ENCODE measurements at regions not wholly inside any gene's neighbourhood (a gene's known extent, or its start where the extent isn't known, plus 50 kb on each side); places are given as distances from the start of the nearest gene placed in this dataset.

DNA sequence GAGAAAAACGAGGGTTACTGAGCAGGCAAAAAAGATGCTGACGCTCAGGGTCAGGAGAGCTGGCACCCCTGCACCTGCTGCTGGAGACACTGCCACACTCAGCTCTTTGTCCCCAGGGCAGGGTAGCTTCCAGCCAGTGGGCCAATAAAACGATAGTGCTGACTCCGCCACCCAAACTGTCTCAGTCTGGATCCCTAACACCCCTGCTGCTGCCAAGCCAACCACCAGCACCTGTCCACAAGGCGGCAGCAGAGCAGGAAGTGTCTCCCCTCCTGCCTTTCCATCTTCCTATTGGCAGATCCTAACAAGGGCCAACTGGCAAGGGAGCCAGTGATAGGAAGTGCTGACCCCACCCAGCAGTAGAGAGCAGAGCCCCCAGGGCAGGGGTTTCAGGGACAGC, 531.5 kb upstream of the SALL3 start:
- Histone ChIP-seq H3K36me3 (ENCODE audit: insufficient read depth) (no peaks in the 10 kb centered on the region), H3K4me1 (ENCODE audit: insufficient read depth) (no peaks in the 10 kb centered on the region), H3K4me3 (ENCODE audit: low read depth, low read length) (no peak overlapping the region), H3K27ac (ENCODE audit: low read depth) (no peak overlapping the region)
- WGBS, result 76% methylated on average over 5 of the region's 5 CpGs
- DNase-seq (ENCODE audit: extremely low spot score), result no peak

DNA sequence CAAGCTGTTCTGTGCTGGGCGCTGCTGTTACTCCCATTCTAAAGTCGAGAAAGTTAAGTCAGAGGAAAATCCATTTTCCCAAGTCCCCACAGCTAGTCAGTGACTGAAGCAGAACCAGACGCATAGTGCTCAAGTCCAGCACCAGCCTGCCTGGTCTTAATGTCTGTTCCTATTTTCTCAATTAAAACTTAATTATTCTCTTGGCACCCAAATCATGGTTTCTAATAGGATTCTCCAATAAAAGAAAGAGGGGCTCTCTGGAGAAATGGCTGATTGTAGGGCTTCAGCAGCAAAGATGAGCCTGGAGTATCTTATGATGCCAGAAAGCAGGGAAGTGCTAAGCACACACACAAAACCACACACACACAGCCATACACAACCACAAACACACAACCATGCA, 531.0 kb upstream of the SALL3 start:
- no peak overlapping the region for H3K27ac ChIP-seq (ENCODE audit: low read depth)
- no peak overlapping the region for H3K4me3 ChIP-seq (ENCODE audit: low read depth, low read length)
- WGBS, result 93% methylated on average over 3 of the region's 3 CpGs
- H3K4me1 ChIP-seq (ENCODE audit: insufficient read depth), result no peaks in the 10 kb centered on the region
- H3K36me3 ChIP-seq (ENCODE audit: insufficient read depth), result no peaks in the 10 kb centered on the region
- DNase-seq (ENCODE audit: extremely low spot score), result no peak

DNA sequence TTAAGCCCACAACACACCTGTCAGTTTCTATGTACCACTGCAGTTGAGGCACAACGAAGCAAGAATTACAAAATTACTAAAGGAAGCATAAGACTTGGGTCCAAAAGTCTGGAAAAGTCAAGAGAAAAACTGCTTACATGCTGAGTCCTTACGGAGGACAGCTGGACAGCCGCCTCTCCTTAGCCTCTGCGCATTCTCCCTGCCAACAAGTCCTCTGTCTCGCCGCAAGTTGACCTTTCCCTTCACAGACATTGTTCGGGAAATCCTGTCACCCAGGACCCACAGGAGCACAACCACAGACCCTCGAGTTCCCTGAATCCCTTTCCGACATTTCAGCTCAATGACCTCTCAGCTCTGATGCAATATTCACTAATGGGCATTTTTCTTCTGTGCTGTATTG, 525.4 kb upstream of the SALL3 start:
- H3K27ac ChIP-seq (ENCODE audit: low read depth), result no peak overlapping the region
- no peaks in the 10 kb centered on the region for H3K4me1 ChIP-seq (ENCODE audit: insufficient read depth)
- WGBS, result 76% methylated on average over 9 of the region's 9 CpGs
- DNase-seq (ENCODE audit: extremely low spot score), result no peak
- no peaks in the 10 kb centered on the region for H3K36me3 ChIP-seq (ENCODE audit: insufficient read depth)
- H3K4me3 ChIP-seq (ENCODE audit: low read depth, low read length), result no peak overlapping the region

- 87% methylated on average over 5 of the region's 5 CpGs for WGBS
- Histone ChIP-seq H3K4me1 (ENCODE audit: insufficient read depth) (no peaks in the 10 kb centered on the region), H3K4me3 (ENCODE audit: low read depth, low read length) (no peak overlapping the region), H3K36me3 (ENCODE audit: insufficient read depth) (no peaks in the 10 kb centered on the region), H3K27ac (ENCODE audit: low read depth) (no peak overlapping the region)
- DNase-seq (ENCODE audit: extremely low spot score), result no peak
These were observed 524.2 kb upstream of the SALL3 start for GRCh38 chr18:78455386-78455785.

DNA sequence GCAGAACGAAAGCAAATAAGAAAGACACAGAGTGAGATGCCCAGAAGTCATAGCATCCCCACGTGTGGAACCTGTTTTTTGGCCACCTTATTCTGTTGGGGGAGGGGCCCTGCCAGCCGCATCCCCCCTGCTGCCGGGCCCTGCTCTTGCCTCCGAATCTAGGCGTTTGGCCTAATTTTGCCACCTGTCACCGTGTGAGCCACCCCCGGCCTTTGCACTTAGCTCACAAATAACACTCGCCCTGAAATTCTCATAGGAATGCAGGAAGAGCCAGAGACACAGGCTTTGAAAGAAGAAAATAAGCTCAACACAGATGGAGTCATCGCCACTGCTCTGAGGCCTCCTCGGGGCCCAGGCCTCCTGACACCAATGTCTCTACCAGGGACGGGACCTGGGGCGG, 522.6 kb upstream of the SALL3 start:
- no peak for DNase-seq (ENCODE audit: extremely low spot score)
- Histone ChIP-seq H3K27ac (ENCODE audit: low read depth) (no peak overlapping the region), H3K36me3 (ENCODE audit: insufficient read depth) (no peaks in the 10 kb centered on the region), H3K4me1 (ENCODE audit: insufficient read depth) (no peaks in the 10 kb centered on the region), H3K4me3 (ENCODE audit: low read depth, low read length) (no peak overlapping the region)
- 88% methylated on average over 13 of the region's 13 CpGs for WGBS

DNA sequence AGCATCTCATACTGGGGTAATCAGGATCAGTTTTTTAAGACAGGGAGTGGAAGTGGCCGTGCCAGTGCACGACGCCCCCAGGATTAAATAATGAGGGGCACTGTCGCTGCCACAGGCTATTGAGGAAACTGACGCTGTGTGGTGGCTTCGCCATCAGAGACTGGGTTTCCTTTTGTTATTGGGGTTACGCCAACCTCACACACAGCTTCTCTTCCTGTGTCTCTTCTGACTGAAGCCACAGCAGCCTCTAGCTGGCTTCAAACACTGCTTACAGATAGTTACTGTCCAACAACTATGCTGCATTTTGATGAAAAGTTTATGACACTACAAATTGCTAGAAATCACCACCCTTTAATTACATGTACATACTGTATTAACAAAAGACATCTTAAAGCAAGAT, 521.9 kb upstream of the SALL3 start:
- Histone ChIP-seq H3K36me3 (ENCODE audit: insufficient read depth) (no peaks in the 10 kb centered on the region), H3K4me3 (ENCODE audit: low read depth, low read length) (no peak overlapping the region), H3K4me1 (ENCODE audit: insufficient read depth) (no peaks in the 10 kb centered on the region), H3K27ac (ENCODE audit: low read depth) (no peak overlapping the region)
- no peak for DNase-seq (ENCODE audit: extremely low spot score)
- 81% methylated on average over 7 of the region's 7 CpGs for WGBS

- Histone ChIP-seq H3K27ac (ENCODE audit: low read depth) (no peak overlapping the region), H3K4me1 (ENCODE audit: insufficient read depth) (no peaks in the 10 kb centered on the region), H3K4me3 (ENCODE audit: low read depth, low read length) (no peak overlapping the region), H3K36me3 (ENCODE audit: insufficient read depth) (no peaks in the 10 kb centered on the region)
- WGBS, result 81% methylated on average over 4 of the region's 4 CpGs
- no peak for DNase-seq (ENCODE audit: extremely low spot score)
These were observed 521.3 kb upstream of the SALL3 start for GRCh38 chr18:78458356-78458755.

GRCh38 chr18:78459668-78460067, 520.0 kb upstream of the SALL3 start:
- H3K36me3 ChIP-seq (ENCODE audit: insufficient read depth), result no peaks in the 10 kb centered on the region
- WGBS, result 46% methylated on average over 3 of the region's 3 CpGs
- DNase-seq (ENCODE audit: extremely low spot score), result peak; percentile 33
- no peaks in the 10 kb centered on the region for H3K4me1 ChIP-seq (ENCODE audit: insufficient read depth)
- H3K27ac ChIP-seq (ENCODE audit: low read depth), result no peak overlapping the region
- H3K4me3 ChIP-seq (ENCODE audit: low read depth, low read length), result no peak overlapping the region

DNA sequence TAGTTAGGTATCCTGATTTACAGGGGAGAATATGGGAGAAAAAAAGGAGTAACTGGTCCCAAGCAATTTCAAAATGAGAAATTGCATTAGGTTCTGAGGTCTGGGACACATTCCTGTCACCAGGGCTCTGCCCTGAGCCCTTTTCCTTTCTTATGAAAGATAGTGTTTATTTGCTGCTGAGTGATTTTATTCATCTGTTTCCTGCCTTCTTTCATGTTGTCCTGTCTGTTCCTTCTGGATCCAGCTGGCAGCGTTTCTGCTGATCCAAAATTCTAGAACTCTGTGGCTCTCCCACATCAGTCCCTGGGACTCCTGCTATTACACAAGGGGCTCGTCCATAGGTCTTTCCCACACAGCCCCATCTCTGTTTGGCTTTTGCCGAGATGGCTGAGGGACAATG, 519.1 kb upstream of the SALL3 start:
- no peaks in the 10 kb centered on the region for H3K4me1 ChIP-seq (ENCODE audit: insufficient read depth)
- no peaks in the 10 kb centered on the region for H3K36me3 ChIP-seq (ENCODE audit: insufficient read depth)
- DNase-seq (ENCODE audit: extremely low spot score), result no peak
- WGBS, result 37% methylated on average over 3 of the region's 3 CpGs
- H3K4me3 ChIP-seq (ENCODE audit: low read depth, low read length), result no peak overlapping the region
- no peak overlapping the region for H3K27ac ChIP-seq (ENCODE audit: low read depth)

DNA sequence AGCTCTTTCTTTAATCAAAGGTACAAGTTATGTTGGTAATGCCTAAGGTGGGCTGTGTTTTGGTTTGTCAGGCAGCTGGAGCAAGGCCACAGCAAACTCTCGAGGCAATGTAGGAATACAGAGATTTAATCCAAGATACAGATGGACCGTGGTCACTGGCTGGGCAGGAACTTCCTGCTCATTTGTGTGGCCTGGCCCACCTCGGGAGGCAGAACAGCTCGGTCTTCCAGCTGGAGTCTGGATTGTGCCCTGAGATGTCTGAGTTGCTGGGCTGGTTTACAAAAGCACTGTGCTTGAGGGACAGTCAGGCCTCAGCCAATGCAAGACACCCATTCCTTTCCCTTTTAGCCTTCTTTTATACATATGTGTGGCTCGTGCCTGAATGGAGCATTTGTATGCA, 506.1 kb upstream of the SALL3 start:
- no peak for DNase-seq (ENCODE audit: extremely low spot score)
- no peak overlapping the region for H3K27ac ChIP-seq (ENCODE audit: low read depth)
- 57% methylated on average over 5 of the region's 5 CpGs for WGBS
- no peaks in the 10 kb centered on the region for H3K4me1 ChIP-seq (ENCODE audit: insufficient read depth)
- H3K4me3 ChIP-seq (ENCODE audit: low read depth, low read length), result no peak overlapping the region
- H3K36me3 ChIP-seq (ENCODE audit: insufficient read depth), result no peaks in the 10 kb centered on the region

DNA sequence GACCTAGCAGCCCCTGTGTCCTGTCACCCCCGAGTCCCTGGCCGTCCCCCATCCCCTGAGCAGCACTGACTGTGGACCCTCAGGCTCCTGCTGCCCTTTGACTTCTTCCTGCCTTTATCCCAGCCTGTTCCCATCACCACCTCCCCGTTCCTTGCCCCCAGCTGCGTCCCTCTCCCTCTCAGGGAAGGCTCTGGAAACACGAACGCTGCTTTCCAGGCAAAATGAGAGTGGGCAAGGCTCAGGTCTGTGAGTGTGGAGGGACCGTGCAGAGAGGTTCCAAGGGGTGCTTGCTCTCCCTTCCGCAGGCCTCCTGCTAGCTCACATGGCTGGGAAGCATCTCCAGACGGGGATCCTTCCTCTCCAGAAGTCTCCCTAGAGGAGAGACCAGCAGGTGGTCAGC, 501.8 kb upstream of the SALL3 start:
- H3K4me1 ChIP-seq (ENCODE audit: insufficient read depth), result no peaks in the 10 kb centered on the region
- H3K36me3 ChIP-seq (ENCODE audit: insufficient read depth), result no peaks in the 10 kb centered on the region
- no peak overlapping the region for H3K4me3 ChIP-seq (ENCODE audit: low read depth, low read length)
- H3K27ac ChIP-seq (ENCODE audit: low read depth), result no peak overlapping the region
- 53% methylated on average over 9 of the region's 9 CpGs for WGBS
- DNase-seq (ENCODE audit: extremely low spot score), result no peak

GRCh38 chr18:78479443-78479842, 500.2 kb upstream of the SALL3 start:
- no peaks in the 10 kb centered on the region for H3K4me1 ChIP-seq (ENCODE audit: insufficient read depth)
- DNase-seq (ENCODE audit: extremely low spot score), result no peak
- WGBS, result 96% methylated on average over 16 of the region's 16 CpGs
- no peaks in the 10 kb centered on the region for H3K36me3 ChIP-seq (ENCODE audit: insufficient read depth)
- H3K4me3 ChIP-seq (ENCODE audit: low read depth, low read length), result no peak overlapping the region
- no peak overlapping the region for H3K27ac ChIP-seq (ENCODE audit: low read depth)

DNA sequence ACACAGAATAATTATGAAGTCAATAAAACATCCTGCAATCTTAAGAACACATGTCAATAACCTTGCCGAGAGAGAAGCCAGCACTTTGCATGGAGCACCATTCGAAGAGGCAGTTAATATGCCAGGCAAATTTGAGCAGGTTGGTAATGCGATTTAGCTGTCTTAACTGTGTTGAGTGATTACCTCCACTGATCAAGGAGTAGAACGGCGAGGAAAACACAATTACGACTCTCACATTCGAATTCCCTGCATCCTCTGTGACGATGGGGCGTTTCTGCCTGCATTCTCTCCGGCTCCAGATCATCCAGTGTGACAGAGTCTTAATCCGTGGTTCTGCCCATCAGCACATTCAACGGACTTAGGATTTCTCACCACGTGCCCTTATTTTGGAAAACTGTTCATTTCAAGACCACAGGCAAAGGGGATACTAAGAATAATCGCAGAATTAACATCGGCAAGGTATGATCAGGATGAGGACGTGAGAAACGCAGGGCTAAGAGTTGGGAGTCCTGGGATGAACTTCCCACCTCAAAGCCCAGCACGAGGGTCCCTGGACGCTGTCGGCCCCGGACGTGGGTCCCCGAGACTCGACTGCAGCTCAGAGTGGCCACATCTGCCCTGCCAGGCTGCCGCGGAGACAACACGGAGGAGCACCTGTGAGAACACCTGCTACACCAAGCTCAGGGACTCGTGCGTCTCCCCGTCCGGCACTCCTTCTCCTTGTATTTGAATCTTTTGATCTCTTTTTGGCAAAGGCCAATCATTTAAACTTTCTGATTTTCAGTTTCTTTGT, 499.2 kb upstream of the SALL3 start:
- no peak for DNase-seq (ENCODE audit: extremely low spot score)
- no peak overlapping the region for H3K4me3 ChIP-seq (ENCODE audit: low read depth, low read length)
- WGBS, result 90% methylated on average over 31 of the region's 31 CpGs
- H3K27ac ChIP-seq (ENCODE audit: low read depth), result no peak overlapping the region
- no peaks in the 10 kb centered on the region for H3K4me1 ChIP-seq (ENCODE audit: insufficient read depth)
- no peaks in the 10 kb centered on the region for H3K36me3 ChIP-seq (ENCODE audit: insufficient read depth)

DNA sequence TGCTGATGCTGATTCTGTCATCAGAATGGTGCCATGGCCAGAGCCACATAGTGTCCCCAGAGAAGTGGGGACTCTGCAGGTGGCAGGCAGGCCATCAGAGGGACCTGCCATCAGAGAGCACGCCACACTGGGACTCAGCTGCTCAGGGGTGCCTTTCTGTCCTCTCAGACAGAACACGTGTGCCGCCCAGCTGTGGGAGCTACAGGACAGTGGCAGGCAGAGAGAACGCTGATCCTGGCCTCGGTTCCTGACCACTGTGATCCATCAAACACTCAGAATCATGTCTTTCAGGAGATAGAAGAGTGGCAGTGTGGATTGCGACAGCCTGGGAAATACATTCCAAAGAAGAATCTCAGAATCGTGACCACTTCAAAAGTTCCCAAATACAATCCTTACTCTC, 497.2 kb upstream of the SALL3 start:
- WGBS, result 89% methylated on average over 7 of the region's 7 CpGs
- Histone ChIP-seq H3K27ac (ENCODE audit: low read depth) (no peak overlapping the region), H3K4me3 (ENCODE audit: low read depth, low read length) (no peak overlapping the region), H3K4me1 (ENCODE audit: insufficient read depth) (no peaks in the 10 kb centered on the region), H3K36me3 (ENCODE audit: insufficient read depth) (no peaks in the 10 kb centered on the region)
- DNase-seq (ENCODE audit: extremely low spot score), result no peak

GRCh38 chr18:78487649-78488048, 492.0 kb upstream of the SALL3 start:
- H3K4me1 ChIP-seq (ENCODE audit: insufficient read depth), result no peaks in the 10 kb centered on the region
- no peak overlapping the region for H3K27ac ChIP-seq (ENCODE audit: low read depth)
- no peak for DNase-seq (ENCODE audit: extremely low spot score)
- 83% methylated on average over 6 of the region's 6 CpGs for WGBS
- no peak overlapping the region for H3K4me3 ChIP-seq (ENCODE audit: low read depth, low read length)
- H3K36me3 ChIP-seq (ENCODE audit: insufficient read depth), result no peaks in the 10 kb centered on the region
